ENCODE measurements at regions not wholly inside any gene's neighbourhood (a gene's known extent, or its start where the extent isn't known, plus 50 kb on each side); places are given as distances from the start of the nearest gene placed in this dataset.
"Not testable (repeated sequence)": the region's sequence is repeated elsewhere in the genome, so short reads cannot be mapped to it uniquely, and the experiment has no call there.

DNA sequence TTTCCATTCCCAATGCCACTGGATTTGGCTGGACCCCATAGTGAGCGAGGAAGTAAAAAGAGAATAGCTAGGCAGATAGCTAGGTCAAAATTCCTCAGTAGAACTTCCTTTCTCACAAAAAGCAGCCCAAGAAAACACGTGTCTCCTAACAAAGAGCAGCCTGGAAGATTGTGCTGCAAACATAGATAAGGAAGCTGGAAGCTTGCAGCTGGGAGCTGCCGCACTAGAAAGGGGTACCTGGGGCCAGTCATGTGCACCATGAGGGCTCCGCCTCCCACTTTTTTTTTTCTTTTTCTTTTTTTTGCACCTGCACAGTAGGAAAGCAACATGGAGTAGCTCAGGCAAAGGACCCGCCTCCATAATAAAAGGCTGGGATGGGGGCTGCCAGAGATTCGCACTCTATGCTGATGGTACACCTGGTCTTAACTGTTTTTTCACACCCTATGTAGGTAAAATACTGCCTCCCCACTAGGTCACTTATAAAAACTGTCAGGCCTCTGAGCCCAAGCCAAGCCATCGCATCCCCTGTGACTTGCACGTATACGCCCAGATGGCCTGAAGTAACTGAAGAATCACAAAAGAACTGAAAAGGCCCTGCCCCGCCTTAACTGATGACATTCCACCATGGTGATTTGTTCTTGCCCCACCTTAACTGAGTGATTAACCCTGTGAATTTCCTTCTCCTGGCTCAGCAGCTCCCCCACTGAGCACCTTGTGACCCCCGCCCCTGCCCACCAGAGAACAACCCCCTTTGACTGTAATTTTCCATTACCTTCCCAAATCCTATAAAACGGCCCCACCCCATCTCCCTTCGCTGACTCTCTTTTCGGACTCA, 521.6 kb downstream of the IRS2 start:
- H3K27ac ChIP-seq (ENCODE audit: insufficient read depth, low read length, poor library complexity, severe bottlenecking); H3K27ac Mint-ChIP-seq; H3K27me3 ChIP-seq (ENCODE audit: control insufficient read depth, insufficient read depth, low read length); H3K9me3 Mint-ChIP-seq; H3K36me3 ChIP-seq (ENCODE audit: control insufficient read depth, insufficient read depth, low read length); ATAC-seq (ENCODE audit: low read depth in 2 of 2); H3K4me1 ChIP-seq (ENCODE audit: control insufficient read depth, insufficient read depth, low read length, poor library complexity, severe bottlenecking); H3K36me3 Mint-ChIP-seq; H3K4me3 Mint-ChIP-seq; H3K27me3 Mint-ChIP-seq; H3K9me3 ChIP-seq (ENCODE audit: control insufficient read depth in 2 of 2, low read length in 2 of 2); H3K4me3 ChIP-seq (ENCODE audit: low read depth, low read length); DNase-seq; H3K4me1 Mint-ChIP-seq: not testable (repeated sequence)

DNA sequence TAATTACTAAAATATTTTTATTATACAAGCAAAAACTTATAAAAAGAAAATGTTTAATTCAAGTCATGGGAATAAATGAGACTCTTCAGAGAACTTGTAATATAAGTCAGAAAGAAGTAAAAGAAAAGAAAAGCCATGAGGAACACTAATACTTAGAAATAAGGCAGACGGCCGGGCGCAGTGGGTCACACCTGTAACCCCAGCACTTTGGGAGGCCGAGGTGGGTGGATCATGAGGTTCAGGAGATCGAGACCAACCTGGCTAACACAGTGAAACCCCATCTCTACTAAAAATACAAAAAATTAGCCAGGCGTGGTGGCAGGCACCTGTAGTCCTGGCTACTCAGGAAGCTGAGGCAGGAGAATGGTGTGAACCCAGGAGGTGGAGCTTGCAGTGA, 528.6 kb downstream of the IRS2 start:
- H3K27ac Mint-ChIP-seq; H3K36me3 ChIP-seq (ENCODE audit: control insufficient read depth, insufficient read depth, low read length); H3K27me3 ChIP-seq (ENCODE audit: control insufficient read depth, insufficient read depth, low read length); H3K9me3 Mint-ChIP-seq; ATAC-seq (ENCODE audit: low read depth in 2 of 2); H3K4me1 Mint-ChIP-seq; H3K4me3 ChIP-seq (ENCODE audit: low read depth, low read length); H3K4me3 Mint-ChIP-seq; H3K27me3 Mint-ChIP-seq; H3K9me3 ChIP-seq (ENCODE audit: control insufficient read depth in 2 of 2, low read length in 2 of 2); H3K27ac ChIP-seq (ENCODE audit: insufficient read depth, low read length, poor library complexity, severe bottlenecking); H3K4me1 ChIP-seq (ENCODE audit: control insufficient read depth, insufficient read depth, low read length, poor library complexity, severe bottlenecking); DNase-seq; H3K36me3 Mint-ChIP-seq: not testable (repeated sequence)

Measured in CD4-positive, CD25-positive, alpha-beta regulatory T cell (primary cell).